Left forelimb (tissue), 1 donor: ENCODE measurements at regions not wholly inside any gene's neighbourhood (a gene's known extent, or its start where the extent isn't known, plus 50 kb on each side); places are given as distances from the start of the nearest gene placed in this dataset.

Source experiments
- DNase-seq: peaks from one replicate; pipeline ENCODE4 v3.0.0-alpha.2; 2018; ENCODE audit warnings: low spot score

DNA sequence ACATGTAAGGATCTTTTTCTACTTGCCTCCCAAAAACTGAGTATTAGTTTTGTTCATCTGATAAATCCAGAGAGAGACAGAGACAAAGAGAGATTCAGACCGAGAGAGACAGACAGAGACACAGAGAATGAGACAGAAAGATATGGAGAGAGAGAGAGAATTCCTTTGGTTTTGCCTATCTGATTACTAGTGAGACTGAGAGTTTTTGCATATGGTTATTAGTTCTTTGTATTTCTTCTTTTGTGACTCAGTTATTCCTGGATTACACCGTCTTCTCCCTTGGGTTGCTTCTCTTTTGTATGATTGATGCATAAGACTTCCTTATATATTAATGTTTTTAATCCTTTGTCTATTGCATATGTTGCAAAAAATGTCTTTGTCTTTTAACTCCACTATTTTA, 91.2 kb upstream of the SPATA31C2 start:
- no peak for DNase-seq

DNA sequence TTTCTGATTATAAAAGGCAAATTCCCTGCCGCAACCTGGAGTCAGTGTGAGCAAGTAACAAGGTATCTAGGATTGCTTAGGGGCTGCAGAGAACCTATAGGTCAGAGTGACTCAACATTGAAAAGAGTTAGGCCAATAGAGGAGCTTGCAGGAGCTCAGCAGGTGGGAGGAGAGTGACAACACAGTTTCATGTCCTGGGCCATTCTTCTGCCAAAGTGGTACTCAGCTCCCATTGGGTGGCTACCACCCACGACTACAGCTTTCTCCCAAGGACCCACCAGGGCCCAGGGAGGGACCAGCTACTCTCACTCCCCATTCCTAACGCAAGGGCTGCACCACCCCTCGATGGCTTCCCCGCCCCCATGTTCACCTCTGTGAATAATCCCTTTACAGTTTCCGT, 86.7 kb upstream of the SPATA31C2 start:
- DNase-seq, result no peak

DNA sequence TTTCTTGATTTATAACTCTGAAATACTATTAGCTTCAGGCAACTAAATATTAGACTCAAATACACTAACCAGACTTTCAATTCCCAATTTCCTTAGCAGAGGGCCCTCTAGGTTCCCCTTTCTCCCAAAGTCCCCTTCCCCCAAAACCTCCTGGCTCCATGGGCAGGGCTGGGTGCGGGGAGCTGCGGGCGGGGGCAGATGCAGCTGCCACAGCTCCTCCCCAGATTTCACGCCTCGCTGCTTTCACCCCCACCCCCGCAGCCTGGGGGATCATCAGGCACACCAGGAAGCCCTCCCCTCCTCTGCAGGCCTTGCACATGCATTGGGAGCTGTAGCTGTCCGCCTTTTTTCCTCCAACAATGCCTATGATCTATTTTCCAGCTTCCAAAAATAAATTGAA, 82.8 kb upstream of the SPATA31C2 start:
- DNase-seq, result no peak

DNA sequence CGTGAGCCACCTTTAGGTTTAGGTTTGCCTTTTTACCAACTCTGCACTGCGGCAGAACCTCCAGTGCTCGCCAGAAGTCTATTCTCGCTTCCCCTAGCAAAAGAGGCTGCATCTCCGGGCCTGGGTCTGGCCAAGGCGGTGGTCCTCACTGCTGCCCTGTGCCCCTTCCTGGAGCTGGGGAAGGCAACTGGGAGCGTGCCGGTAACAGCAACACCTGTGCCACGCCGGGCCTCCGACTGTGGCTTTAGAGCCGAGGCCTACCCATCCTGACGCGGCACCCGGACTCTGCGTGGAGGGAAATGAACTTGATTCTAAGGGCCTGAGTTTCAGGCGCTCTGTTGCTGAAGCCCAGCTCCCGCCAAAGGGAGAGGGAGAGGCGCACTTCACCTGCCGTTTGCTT, 82.4 kb upstream of the SPATA31C2 start:
- DNase-seq, result no peak

DNA sequence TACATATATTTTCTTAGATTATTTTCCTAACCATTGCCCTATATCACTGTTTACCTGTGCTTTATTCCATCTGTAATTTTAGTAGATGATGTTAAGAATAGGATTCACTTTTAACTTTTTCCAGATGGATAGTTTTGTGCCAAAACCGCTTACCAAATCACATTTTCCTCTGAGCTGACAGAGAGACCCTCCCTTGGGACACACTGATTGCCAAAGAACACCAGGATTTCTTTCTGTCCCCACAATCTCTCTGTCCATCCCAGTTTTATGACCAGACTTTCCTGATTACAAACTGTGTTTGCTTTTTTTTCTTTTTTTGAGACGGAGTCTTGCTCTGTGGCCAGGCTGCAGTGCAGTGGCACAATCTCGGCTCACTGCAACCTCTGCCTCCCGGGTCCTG, 81.3 kb upstream of the SPATA31C2 start:
- no peak for DNase-seq

DNA sequence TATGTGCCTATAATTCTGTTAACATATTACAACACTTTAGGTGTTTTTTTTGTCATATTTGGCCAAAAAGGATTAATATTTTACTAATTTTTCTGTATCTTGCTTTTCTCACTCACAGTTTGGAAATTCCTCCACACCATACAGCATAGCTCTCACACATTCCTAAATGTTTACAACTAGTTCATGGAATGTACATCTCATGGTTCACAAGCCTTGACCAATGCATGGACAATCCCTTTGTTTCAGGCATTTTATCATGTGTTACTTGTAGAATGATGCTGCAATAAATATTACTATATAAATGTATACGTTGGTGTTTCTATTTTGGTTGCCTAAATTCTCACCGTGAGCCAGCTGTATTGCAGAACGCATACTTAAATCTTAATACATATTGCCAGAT, 80.5 kb upstream of the SPATA31C2 start:
- DNase-seq, result no peak

DNA sequence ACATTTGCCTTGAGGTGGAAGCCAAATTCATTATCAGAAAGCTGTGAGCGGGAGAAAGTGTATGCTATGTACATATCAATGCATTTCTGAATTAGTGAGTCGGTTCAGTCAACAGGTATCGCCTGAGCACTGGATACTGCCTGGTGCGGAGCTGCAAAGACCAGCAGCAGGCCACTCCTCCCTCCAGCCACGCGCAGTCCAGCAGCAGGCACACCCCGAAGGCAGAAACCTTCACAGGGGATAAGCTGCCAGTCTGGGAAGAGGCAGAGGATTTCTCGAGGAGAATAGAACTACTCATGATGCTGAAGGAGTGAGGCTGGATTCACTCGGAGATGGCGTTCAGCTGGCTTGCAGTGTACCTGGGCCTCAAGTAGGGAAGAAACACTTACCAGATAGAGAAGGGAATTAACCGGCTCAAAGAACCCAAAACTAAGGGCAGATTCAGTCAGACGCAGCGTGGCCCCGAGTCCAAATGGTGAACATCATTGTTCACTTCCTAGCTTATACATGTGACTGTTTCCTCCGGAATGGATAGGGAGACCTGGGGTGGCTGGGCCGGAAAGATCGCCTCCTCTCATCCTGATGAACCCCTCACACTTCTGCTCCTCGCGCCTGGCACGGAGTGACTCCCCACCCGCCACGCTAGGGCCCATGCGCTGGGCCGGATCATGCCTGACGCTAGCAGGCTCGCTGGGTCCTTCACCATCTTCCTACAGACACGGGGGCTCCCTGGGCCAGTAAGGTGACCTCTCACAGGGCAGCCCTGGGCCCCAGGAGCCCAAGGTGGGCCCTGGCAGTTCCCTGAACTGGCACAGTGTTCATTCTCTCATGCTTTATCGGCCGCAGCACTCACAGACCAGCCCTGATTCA, 78.1 kb upstream of the SPATA31C2 start:
- DNase-seq, result no peak

DNA sequence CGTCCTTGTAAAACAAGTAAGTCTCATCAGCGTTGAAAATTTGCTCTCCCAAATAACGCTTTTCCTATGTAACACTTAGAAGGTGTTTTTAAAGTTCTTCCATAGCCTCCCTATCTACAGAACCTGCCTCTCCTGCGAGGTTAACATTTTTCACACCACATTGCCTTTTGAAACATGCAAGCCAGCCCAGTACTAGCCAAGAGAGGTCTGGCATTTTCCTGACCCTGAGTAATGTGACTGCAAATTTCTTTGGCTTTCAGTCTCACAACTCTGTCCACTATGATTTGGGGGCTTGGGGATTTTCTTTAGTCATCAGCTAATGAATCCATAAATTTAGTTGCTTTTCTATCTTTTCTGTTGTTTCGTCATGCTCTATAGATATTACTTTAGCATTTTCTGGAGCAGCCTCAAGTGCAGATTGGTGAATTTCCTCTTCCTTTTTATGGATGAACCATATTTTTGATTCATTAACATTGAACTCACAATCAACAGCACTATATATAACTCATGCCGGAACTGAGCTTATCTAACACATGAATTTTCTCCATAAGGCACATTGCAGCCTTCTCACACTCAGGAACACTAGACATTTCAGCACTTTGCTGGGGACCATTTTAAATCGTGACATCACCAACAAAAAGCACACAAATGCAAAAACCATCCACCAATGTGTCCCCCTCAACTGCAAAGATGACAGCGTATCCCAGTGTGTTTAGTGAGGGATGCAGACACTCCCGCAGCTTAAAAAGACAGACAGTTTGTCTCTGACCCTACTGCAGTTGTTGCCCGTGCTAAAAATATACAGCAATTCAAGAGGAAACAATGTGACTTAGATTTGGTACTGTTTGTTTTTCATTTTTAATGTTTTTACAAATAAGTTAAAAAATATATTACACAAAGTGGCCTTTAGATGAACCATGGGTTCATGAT, 77.2 kb upstream of the SPATA31C2 start:
- no peak for DNase-seq

DNA sequence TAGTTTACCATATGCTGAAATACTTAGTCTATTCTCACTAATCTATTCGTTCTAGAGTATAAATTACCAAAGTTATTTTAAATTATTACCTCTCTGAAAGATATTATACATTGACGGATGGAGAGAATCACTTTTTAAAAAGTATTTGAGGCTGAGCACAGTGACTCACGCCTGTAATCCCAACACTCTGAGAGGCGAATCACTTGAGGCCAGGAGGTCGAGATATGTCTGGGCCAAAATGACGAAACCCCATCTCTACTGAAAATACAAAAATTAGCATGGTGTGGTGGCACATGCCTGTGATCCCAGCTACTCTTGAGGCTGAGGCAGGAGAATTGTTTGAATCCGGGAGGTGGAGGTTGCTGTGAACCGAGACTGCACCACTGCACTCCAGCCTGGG, 64.0 kb upstream of the SPATA31C2 start:
- no peak for DNase-seq

DNA sequence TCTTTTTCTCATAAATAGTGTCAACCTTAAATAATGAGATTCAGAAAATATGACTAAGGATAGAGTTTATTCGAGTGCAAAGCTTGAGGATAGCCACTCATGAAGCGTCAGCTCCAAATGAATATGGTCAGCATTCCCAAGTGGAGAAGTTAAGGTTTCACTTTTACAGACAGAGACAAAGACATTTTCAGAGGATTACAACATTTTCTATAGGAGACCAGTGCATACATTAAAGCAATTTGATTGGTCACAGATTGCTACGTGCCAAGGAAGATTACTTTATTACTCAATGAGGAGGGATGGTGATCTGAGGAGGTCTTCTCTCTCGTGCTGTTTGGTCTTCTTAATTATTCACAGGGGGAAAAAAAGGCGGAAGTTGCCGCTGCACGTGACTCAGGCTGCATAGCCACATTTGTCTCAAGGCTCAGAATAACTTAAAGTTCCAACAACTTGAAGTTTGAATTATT, 60.1 kb upstream of the SPATA31C2 start:
- no peak for DNase-seq

DNA sequence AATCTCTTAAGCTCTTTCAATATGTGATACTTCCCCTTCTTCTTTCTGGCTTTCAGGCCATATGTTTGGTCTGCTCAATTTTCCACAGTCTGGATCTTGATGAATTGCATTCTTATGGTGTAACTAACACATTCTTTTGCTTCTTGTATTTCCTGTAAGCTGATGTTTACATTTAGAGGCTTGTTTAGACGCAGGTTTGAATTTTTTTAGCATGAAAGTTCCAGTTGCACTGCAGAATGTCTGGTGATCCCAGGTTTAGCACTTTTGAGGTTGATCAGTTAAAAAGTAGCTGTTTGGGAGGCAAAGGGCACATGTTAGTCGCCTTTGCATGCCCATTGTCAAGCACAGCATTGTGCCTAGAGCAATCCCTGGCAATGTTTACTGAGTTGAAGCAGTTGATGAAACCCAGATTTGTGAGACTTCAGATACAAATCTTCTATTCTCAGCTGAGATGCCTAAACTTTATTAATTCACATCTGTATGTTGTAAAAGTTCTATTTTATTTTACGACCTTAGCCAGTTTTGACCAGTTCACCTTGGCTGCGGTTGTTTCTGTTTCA, 59.6 kb upstream of the SPATA31C2 start:
- peak; percentile 65 for DNase-seq

DNA sequence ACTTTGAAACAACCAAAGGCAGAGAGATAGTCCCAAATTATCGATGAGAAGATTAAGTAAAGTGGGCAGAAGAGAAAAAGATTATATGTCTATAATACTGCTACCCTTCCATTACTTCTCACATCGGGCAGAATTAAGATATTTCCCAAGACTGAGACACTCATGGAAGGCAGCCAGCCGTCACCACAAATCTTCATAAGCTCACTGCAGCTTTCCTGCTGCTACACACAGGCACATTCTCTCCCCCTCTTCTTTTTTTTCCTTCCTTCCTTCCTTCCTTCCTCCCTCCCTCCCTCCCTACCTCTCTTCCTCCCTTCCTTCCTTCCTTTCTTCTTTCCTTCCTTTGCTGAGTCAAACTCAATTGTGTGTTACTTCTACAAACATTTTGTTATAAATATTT, 58.7 kb upstream of the SPATA31C2 start:
- no peak for DNase-seq

DNA sequence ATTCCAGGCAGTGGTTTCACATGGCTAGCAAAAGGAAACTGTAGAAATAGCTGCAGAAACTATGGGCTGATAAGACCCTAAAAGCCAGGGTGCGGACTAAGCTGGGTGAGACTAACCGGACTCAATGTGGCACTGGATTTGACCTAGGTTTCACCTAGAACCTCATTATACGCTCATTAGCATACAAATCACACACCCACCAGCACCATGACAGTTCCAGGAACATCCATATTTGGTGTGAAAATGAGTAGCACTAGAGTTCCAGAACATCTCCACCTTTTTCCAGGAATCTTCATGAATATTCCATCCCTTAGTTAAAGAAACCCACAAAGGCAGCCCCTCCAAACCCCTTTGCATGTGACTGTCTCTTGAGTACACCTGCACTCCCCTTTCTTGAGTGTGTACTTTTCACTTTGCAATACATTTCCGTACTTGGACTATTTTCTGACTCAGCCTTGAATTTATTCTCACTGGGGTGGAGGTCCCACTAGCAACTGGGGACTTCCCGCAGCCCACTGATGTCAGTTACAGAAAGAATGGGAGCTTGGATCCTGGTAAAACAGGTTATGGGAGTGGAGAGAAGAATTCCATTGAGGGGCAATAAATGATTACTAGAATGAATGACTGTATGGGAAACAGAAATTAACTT, 58.0 kb upstream of the SPATA31C2 start:
- no peak for DNase-seq

DNA sequence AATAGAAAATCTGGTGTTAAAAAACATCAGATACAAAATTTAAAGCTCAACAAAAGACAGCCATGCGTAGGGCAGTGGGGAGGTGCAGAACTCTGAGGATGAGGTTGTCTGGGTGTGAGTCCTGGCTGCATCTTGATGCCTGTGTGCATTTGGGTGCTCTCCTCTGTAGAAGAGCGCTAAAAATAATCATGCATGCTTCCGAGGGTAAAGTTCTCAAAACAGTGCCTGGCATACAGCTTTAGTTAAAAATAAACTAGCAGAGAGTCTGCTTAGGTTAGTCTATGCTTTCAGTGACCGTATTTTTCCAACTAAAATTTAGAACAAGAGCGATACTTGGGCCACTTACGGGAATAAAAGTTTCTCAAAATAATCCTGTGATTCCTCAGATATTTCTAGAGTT, 55.5 kb upstream of the SPATA31C2 start:
- DNase-seq, result no peak

DNA sequence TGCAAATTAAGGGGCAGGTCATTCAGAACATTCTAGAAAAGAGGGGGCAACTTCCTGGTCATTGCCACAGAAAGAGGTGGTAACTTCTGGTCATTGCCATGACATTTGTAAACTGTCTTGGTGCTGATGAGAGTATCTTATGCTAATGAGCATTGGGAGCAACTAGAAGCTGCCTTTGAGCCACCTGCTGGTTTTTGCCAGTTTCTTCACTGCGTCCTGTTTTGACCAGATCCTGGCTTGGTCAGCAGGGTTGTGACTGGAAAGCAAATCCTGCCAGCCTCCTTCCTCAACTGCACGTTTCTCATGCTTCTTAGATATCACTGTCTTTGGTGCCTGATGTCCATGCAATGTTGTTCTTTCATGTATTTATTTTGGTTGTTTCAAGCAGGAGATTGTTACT, 53.2 kb upstream of the SPATA31C2 start:
- no peak for DNase-seq

DNA sequence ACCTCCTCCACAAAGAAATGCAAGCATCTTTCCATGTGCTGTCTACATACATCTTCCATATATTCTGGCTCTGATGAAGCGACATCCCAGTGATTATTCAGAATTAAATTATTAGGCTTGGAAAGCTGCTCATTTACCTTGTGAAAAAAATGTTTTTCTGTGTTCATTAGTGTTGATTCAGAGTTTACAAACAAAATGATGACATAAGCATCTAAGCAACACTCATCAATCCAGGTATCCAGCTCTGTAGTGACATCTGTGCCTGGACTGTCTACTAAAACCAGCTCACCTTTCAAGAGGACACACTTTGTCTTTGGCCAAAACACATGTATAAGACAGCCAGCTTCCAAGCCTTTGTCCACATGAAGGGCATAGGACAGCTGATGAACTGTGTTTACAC, 51.1 kb upstream of the SPATA31C2 start:
- DNase-seq, result no peak
